Inflammatory macrophage (primary cell): ENCODE measurements at regions not wholly inside any gene's neighbourhood (a gene's known extent, or its start where the extent isn't known, plus 50 kb on each side); places are given as distances from the start of the nearest gene placed in this dataset.
"Not testable (repeated sequence)": the region's sequence is repeated elsewhere in the genome, so short reads cannot be mapped to it uniquely, and the experiment has no call there.

Experiments
- DNase-seq, 2 donors: peaks; one replicate each; pipeline ENCODE4 v3.0.0-alpha.2; 2020 to 2022

- DNase-seq: no peak
Observed at GRCh38 chrX:55326985-55327384, 62.3 kb upstream of the PAGE3 start.

- DNase-seq: no peak
Observed at GRCh38 chrX:55335296-55335695, 70.6 kb upstream of the PAGE3 start.

DNA sequence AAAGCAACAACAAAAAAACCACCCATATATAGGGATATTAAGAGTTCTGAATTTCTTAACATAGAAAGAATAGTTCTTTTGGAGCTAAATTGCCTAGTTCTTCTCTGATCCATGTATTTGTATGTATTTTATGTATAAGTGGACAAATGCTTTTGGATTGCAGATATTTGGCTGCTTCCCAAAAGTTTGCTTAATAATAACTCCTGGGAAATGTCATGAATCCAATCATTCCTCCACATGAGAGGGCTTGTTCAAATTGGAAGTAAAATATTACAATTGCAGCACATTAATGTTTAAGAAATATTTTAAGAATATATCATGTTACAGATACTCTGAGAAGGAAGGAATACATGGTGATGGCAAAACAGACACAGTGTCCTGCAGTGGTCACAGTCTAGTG, 71.5 kb upstream of the PAGE3 start:
- DNase-seq: no peak

DNA sequence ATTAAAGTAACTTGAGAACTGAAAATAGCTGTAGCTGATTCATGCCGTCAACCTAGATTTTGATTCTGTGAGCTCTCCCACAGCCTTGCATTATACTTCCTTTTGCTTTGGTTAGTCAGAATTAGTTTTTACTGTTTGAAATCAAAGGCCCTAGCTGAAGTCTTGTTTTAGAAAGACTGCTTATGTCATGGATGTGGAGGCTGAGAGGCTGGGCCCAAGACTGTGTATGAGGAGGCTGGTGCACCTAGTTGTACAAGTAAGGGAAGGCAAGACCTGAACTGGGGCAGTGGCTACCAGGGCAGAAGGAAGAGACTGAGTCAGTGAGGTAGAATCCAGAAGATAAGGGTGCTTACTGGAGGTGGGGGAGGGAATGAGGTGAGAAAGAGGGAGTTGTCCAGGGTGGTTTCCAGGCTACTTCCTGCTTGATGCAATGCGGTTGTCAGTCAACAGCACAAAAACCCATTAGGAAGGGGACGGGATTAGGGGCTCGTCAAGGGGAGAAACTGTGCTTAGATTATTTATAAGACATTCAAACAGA, 76.2 kb upstream of the PAGE3 start:
- no peak for DNase-seq

DNA sequence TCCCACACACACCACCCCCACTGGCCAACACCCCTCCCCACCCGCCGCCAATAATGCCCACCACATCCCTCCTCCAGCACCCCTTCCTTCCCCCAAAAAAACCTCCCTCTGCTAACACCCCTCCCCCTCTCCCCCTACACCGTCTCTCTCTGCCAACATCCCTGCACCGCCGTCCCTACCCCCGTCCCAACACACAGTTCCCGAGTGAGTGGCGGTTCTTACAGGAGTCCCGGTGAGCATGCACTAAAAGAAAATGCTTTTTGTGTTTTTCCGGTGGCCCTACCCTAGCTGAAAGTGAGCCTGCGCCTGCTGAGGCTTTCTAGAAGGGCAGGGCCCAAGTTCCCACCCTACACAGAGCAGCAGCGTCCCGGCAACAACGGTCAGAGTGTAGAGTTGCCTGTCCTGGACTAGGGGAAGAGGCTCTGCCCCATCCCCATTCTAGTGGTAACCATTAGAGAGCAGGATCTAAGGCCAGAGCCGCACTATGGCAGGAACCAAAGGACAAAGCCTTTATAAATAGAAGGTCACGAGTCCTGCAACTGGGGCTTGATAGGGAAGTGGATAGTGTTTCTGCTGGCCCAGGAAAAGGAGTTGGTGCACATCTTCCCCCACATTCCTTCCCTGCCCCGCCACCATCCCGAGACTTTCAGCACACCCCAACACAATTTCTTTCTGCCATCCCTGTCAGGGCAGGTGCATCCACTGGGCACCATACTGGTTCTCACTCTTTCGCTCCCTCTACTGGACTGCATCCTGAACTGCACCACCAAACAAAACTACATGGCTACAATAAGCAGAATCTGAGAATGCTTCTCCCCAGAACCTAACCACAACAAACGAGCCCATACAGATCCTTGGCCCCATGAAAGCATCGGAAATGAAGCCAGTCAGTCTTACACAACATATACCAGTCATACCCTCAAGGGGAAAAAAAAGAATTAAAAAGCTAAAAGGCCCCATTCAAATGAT, 78.1 kb upstream of the PAGE3 start:
- peak; percentile 6 to 15 for DNase-seq

GRCh38 chrX:55356609-55357008, 91.9 kb upstream of the PAGE3 start:
- no peak for DNase-seq

GRCh38 chrX:55357236-55357635, 92.5 kb upstream of the PAGE3 start:
- no peak for DNase-seq

GRCh38 chrX:55379396-55379795, 72.5 kb upstream of the MAGEH1 start:
- no peak for DNase-seq

DNA sequence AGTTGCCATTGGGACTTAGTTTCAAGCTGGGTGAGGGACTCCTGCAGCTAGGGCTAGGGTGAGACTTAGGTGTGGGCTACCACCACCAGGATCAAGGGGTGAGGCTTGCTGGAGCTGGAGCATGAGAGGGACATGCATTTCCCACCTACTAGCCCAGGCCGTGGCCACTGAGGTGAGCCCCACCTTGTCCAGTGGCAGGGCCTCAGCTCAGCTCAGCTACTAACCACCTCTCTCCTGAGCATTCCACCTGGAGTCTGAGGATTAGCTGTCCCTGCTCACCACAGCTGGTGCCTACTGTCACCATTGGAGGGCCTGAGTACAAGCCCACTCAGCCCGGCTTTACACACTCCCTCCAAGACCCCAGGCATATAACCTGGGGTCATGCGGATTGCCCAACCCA, 62.6 kb upstream of the MAGEH1 start:
- no peak for DNase-seq

GRCh38 chrX:55396836-55397235, 55.1 kb upstream of the MAGEH1 start:
- DNase-seq: not testable (repeated sequence)
